Osteocyte (in vitro differentiated cells): ENCODE measurements at regions not wholly inside any gene's neighbourhood (a gene's known extent, or its start where the extent isn't known, plus 50 kb on each side); places are given as distances from the start of the nearest gene placed in this dataset.
A peak's percentile ranks its signal among the peaks of the same experiment; 100 is the strongest.
"Not testable (repeated sequence)": the region's sequence is repeated elsewhere in the genome, so short reads cannot be mapped to it uniquely, and the experiment has no call there.

Experiments
- DNase-seq: peaks from one replicate; pipeline ENCODE4 v3.0.0; 2021; ENCODE audit warnings: mixed read lengths; ENCODE audit not compliant: unreplicated experiment; ENCODE audit errors: extremely low spot score
- H3K27ac Mint-ChIP-seq: one replicate; pipeline ENCODE4 v1.8.0; 2021; ENCODE audit warnings: mild to moderate bottlenecking, mixed read lengths; ENCODE audit not compliant: unreplicated experiment
- H3K27me3 Mint-ChIP-seq: one replicate; pipeline ENCODE4 v1.8.0; 2021; ENCODE audit warnings: mixed read lengths; ENCODE audit not compliant: unreplicated experiment
- H3K36me3 Mint-ChIP-seq: one replicate; pipeline ENCODE4 v1.8.0; 2021; ENCODE audit warnings: mixed read lengths; ENCODE audit not compliant: unreplicated experiment
- H3K4me1 Mint-ChIP-seq: one replicate; pipeline ENCODE4 v1.8.0; 2021; ENCODE audit warnings: mixed read lengths; ENCODE audit not compliant: unreplicated experiment
- H3K4me3 Mint-ChIP-seq: one replicate; pipeline ENCODE4 v1.8.0; 2021; ENCODE audit warnings: mild to moderate bottlenecking, moderate library complexity, mixed read lengths; ENCODE audit not compliant: unreplicated experiment
- H3K9me3 Mint-ChIP-seq: one replicate; pipeline ENCODE4 v1.8.0; 2021; ENCODE audit warnings: mixed read lengths; ENCODE audit not compliant: unreplicated experiment
- TF ChIP-seq, protein P1 (sequence below): fragments of 200-600 bp; sonication (generic); IDR thresholded peaks from 2 replicates; pipeline ENCODE4 v1.5.0; 2021; ENCODE audit warnings: antibody characterized with exemption, mild to moderate bottlenecking, moderate library complexity

DNA sequence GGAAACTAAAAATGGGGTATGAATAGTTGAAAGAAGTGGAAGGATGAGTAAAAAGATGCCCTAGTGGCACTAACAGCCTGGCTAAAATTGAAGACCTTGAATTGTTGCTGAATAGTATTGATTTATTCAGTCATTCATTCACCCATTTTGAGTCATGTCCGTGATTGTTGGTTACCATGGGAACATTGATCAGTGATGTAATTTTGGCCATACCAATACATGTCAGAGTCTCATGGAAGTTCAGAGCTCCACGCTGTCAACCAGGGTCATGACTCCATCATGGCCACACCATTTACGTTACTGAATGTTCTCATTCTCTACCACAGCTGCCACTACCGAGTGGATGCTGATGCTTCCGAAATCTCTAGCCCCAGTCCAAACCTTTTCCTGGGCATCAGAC is 62.5 kb upstream of the FOXE1 start:
- Mint-ChIP-seq H3K9me3 (no peaks in the 10 kb centered on the region), H3K27ac (no peak overlapping the region), H3K4me1 (no peaks in the 10 kb centered on the region), H3K27me3 (peaks cover 3% of the 10 kb centered on the region), H3K4me3 (no peak overlapping the region), H3K36me3 (no peaks in the 10 kb centered on the region)
- no peak for DNase-seq
- TF ChIP-seq, protein P1, sequence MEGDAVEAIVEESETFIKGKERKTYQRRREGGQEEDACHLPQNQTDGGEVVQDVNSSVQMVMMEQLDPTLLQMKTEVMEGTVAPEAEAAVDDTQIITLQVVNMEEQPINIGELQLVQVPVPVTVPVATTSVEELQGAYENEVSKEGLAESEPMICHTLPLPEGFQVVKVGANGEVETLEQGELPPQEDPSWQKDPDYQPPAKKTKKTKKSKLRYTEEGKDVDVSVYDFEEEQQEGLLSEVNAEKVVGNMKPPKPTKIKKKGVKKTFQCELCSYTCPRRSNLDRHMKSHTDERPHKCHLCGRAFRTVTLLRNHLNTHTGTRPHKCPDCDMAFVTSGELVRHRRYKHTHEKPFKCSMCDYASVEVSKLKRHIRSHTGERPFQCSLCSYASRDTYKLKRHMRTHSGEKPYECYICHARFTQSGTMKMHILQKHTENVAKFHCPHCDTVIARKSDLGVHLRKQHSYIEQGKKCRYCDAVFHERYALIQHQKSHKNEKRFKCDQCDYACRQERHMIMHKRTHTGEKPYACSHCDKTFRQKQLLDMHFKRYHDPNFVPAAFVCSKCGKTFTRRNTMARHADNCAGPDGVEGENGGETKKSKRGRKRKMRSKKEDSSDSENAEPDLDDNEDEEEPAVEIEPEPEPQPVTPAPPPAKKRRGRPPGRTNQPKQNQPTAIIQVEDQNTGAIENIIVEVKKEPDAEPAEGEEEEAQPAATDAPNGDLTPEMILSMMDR = no peak

DNA sequence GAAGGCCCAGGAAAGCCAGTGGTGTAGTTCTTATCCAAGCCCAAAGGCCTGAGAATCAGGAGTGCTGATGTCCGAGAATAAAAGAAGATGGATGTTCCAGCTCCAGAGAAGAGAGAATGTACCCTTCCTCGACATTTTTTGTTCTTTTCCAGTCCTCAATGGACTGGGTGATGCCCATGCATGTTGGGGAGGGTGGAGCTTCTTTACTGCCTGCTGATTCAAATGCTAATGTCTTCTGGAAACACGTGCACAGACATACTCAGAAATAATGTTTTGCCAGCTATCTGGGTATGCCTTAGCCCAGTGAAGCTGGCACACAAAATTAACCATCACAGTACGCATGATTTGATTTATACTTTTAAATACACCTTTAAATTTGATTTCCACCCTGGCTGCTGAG is 61.5 kb upstream of the FOXE1 start:
- Mint-ChIP-seq H3K27me3 (peaks cover 3% of the 10 kb centered on the region), H3K4me1 (no peaks in the 10 kb centered on the region), H3K4me3 (no peak overlapping the region), H3K36me3 (no peaks in the 10 kb centered on the region), H3K27ac (no peak overlapping the region), H3K9me3 (no peaks in the 10 kb centered on the region)
- DNase-seq = peak; percentile 15
- TF ChIP-seq, protein P1 = no peak

DNA sequence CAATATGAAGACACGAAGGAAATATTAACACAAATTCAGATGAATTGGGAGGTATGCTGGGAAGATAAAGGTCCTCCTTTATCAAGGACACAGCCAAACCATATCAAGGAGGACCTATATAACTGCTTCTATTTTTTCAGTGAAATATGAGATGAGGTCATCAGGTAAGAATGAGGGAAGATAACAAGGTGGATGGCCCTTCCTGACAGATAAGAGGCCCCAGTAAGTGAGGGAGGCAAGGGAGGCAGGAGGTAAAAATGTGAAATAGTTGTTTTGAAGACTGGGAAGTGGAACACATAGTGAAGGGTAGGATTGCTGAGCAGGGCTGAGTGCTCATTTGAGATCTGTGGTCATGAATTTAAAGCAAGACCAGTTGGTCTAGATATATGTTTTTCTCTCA is 60.0 kb upstream of the FOXE1 start:
- Mint-ChIP-seq H3K36me3 (no peaks in the 10 kb centered on the region), H3K27me3 (peaks cover 3% of the 10 kb centered on the region), H3K9me3 (no peaks in the 10 kb centered on the region), H3K27ac (no peak overlapping the region), H3K4me3 (no peak overlapping the region), H3K4me1 (no peaks in the 10 kb centered on the region)
- DNase-seq = no peak
- TF ChIP-seq, protein P1 = no peak

DNA sequence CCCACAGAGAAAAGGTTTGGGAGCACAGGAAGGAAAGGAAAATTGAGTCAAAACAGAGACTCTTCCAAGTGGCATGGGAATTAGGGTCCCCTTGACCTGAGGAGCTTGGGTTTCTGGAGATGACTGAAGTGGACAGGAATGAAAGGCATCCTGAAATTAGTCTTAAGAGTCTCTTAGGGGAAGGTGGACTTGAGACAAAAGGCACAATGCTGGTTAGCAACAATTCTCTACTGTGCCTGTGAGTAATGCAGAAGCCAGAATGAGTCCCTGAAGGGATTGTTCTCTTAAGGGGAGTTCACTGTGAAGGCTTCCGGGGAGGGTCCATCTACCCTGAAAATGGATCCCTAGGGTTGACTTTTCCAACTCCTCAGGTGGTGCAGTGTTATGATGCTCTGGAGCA is 58.4 kb upstream of the FOXE1 start:
- peak; percentile 25 for DNase-seq
- TF ChIP-seq, protein P1 = no peak
- no peaks in the 10 kb centered on the region for H3K4me1 Mint-ChIP-seq
- no peak overlapping the region for H3K27ac Mint-ChIP-seq
- no peak overlapping the region for H3K4me3 Mint-ChIP-seq
- no peaks in the 10 kb centered on the region for H3K36me3 Mint-ChIP-seq
- peaks cover 4% of the 10 kb centered on the region for H3K27me3 Mint-ChIP-seq
- H3K9me3 Mint-ChIP-seq = no peaks in the 10 kb centered on the region

DNA sequence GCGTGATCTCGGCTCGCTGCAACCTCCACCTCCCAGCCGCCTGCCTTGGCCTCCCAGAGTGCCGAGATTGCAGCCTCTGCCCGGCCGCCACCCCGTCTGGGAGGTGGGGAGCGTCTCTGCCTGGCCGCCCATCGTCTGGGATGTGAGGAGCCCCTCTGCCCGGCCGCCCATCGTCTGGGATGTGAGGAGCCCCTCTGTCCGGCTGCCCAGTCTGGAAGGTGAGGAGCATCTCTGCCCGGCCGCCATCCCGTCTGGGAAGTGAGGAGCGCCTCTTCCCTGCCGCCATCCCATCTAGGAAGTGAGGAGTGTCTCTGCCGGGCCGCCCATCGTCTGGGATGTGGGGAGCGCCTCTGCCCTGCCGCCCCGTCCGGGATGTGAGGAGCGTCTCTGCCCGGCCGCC is 56.9 kb upstream of the FOXE1 start:
- DNase-seq = peak; percentile 78
- H3K9me3 Mint-ChIP-seq, H3K4me3 Mint-ChIP-seq, H3K4me1 Mint-ChIP-seq, H3K27ac Mint-ChIP-seq, H3K36me3 Mint-ChIP-seq: not testable (repeated sequence)
- H3K27me3 Mint-ChIP-seq = peaks cover 16% of the 10 kb centered on the region

DNA sequence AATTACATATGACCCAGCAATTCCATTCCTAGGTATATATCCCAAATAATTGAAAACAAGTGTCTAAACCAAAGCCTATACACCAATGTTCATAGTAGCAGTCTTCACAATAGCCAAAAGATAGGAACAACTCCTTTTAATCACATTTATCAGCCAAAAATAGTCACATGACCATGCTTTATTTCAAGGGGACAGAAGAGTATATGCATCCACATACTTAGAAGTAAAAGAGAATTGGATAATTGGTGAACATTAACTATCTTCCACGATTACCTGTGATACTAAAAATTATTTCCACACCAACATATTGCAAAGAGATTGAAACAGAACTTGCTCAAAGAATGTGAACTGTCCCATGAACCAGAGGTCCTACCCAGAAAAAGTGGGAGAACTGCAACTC is 51.8 kb upstream of the FOXE1 start:
- no peak overlapping the region for H3K4me3 Mint-ChIP-seq
- peaks cover 6% of the 10 kb centered on the region for H3K4me1 Mint-ChIP-seq
- H3K36me3 Mint-ChIP-seq = no peaks in the 10 kb centered on the region
- peaks cover 47% of the 10 kb centered on the region for H3K27me3 Mint-ChIP-seq
- no peak for DNase-seq
- H3K27ac Mint-ChIP-seq = no peak overlapping the region
- TF ChIP-seq, protein P1 = no peak
- H3K9me3 Mint-ChIP-seq = no peaks in the 10 kb centered on the region
